ENCODE measurements at regions not wholly inside any gene's neighbourhood (a gene's known extent, or its start where the extent isn't known, plus 50 kb on each side); places are given as distances from the start of the nearest gene placed in this dataset.
A peak's percentile ranks its signal among the peaks of the same experiment; 100 is the strongest.

GRCh38 chr12:46124132-46124847 is 133.9 kb upstream of the SCAF11 start:
- H3K4me3 ChIP-seq = no peak overlapping the region
- TF ChIP-seq CTCF (IDR thresholded peaks at IDR 0.05) = no peak
- TF ChIP-seq POLR2A (IDR thresholded peaks at IDR 0.05) = no peak
- no peaks in the 10 kb centered on the region for H3K9me3 ChIP-seq
- peak overlapping the region in 1 of 2 donors; percentile 54 for H3K27ac ChIP-seq
- H3K36me3 ChIP-seq = no peaks in the 10 kb centered on the region
- no peak for DNase-seq
- H3K4me1 ChIP-seq = no peaks in the 10 kb centered on the region
- intact Hi-C loops (cut with DNase I; ENCODE audit: low total_unique reads) = no loop called here
- no peaks in the 10 kb centered on the region for H3K27me3 ChIP-seq

GRCh38 chr12:46112364-46112763 is 122.0 kb upstream of the SCAF11 start:
- no peaks in the 10 kb centered on the region for H3K36me3 ChIP-seq
- TF ChIP-seq CTCF (IDR thresholded peaks at IDR 0.05) (no peak), POLR2A (IDR thresholded peaks at IDR 0.05) (no peak)
- no peak overlapping the region for H3K27ac ChIP-seq
- DNase-seq = no peak
- H3K4me3 ChIP-seq = no peak overlapping the region
- no peaks in the 10 kb centered on the region for H3K27me3 ChIP-seq
- no peaks in the 10 kb centered on the region for H3K4me1 ChIP-seq
- peaks cover 0 to 4% of the 10 kb centered on the region in 2 donors for H3K9me3 ChIP-seq
- intact Hi-C loops (cut with DNase I; ENCODE audit: low total_unique reads) = no loop called here

GRCh38 chr12:46111715-46112114 is 121.3 kb upstream of the SCAF11 start:
- Histone ChIP-seq H3K27ac (no peak overlapping the region), H3K27me3 (no peaks in the 10 kb centered on the region), H3K9me3 (peaks cover 0 to 4% of the 10 kb centered on the region in 2 donors), H3K4me1 (no peaks in the 10 kb centered on the region), H3K36me3 (no peaks in the 10 kb centered on the region), H3K4me3 (no peak overlapping the region)
- TF ChIP-seq CTCF (IDR thresholded peaks at IDR 0.05) = no peak
- TF ChIP-seq POLR2A (IDR thresholded peaks at IDR 0.05) = no peak
- intact Hi-C loops (cut with DNase I; ENCODE audit: low total_unique reads) = no loop called here
- no peak for DNase-seq

- peaks cover 0 to 4% of the 10 kb centered on the region in 2 donors for H3K9me3 ChIP-seq
- no peaks in the 10 kb centered on the region for H3K4me1 ChIP-seq
- no peak for DNase-seq
- no peaks in the 10 kb centered on the region for H3K36me3 ChIP-seq
- H3K27ac ChIP-seq = no peak overlapping the region
- no peak overlapping the region for H3K4me3 ChIP-seq
- no peak for TF ChIP-seq CTCF (IDR thresholded peaks at IDR 0.05)
- intact Hi-C loops (cut with DNase I; ENCODE audit: low total_unique reads) = no loop called here
- H3K27me3 ChIP-seq = no peaks in the 10 kb centered on the region
Measured at GRCh38 chr12:46110928-46111699, 120.7 kb upstream of the SCAF11 start.

- TF ChIP-seq CTCF (IDR thresholded peaks at IDR 0.05) = no peak
- no peak for TF ChIP-seq POLR2A (IDR thresholded peaks at IDR 0.05)
- no peaks in the 10 kb centered on the region for H3K27me3 ChIP-seq
- no peaks in the 10 kb centered on the region for H3K36me3 ChIP-seq
- DNase-seq = no peak
- H3K27ac ChIP-seq = no peak overlapping the region
- no peak overlapping the region for H3K4me3 ChIP-seq
- peaks cover 0 to 4% of the 10 kb centered on the region in 2 donors for H3K9me3 ChIP-seq
- intact Hi-C loops (cut with DNase I; ENCODE audit: low total_unique reads) = no loop called here
- no peaks in the 10 kb centered on the region for H3K4me1 ChIP-seq
Measured at GRCh38 chr12:46110223-46110611, 119.8 kb upstream of the SCAF11 start.
